Suprapubic skin (tissue), 4 donors: ENCODE measurements at regions not wholly inside any gene's neighbourhood (a gene's known extent, or its start where the extent isn't known, plus 50 kb on each side); places are given as distances from the start of the nearest gene placed in this dataset.

Experiments used
- CTCF ChIP-seq, 2 donors: fragments of 200-600 bp in 1 of 2; fragments of 450-650 bp in 1 of 2; sonication (generic) in 1 of 2; IDR thresholded peaks; one replicate each; pipeline ENCODE4 v1.5.1; 2016 to 2019; ENCODE audit warnings: antibody characterized with exemption in 2 of 2, mild to moderate bottlenecking in 1 of 2, moderate library complexity in 1 of 2
- EP300 ChIP-seq: sonication (generic); formaldehyde crosslinking; IDR thresholded peaks from one replicate; pipeline ENCODE4 v1.6.1; 2017; ENCODE audit warnings: antibody characterized with exemption
- POLR2A ChIP-seq, 2 donors: fragments of 450-650 bp; IDR thresholded peaks; one replicate each; pipeline ENCODE4 v1.6.1; 2017; ENCODE audit warnings: antibody characterized with exemption in 2 of 2, mild to moderate bottlenecking in 2 of 2, moderate library complexity in 2 of 2
- POLR2AphosphoS5 ChIP-seq, 3 donors: sonication (generic); formaldehyde crosslinking; IDR thresholded peaks; one replicate each; pipeline ENCODE4 v1.6.1; 2017; ENCODE audit warnings: antibody characterized with exemption in 3 of 3

- TF ChIP-seq CTCF (IDR thresholded peaks at IDR 0.05) = no peak
- no peak for TF ChIP-seq EP300
- TF ChIP-seq POLR2A (IDR thresholded peaks at IDR 0.05) = no peak
- no peak for TF ChIP-seq POLR2AphosphoS5 (IDR thresholded peaks at IDR 0.05)
Measured at GRCh38 chr14:40733206-40733605, 873.5 kb upstream of the LRFN5 start.
